Muscle of leg (tissue), 3 donors: ENCODE measurements at regions not wholly inside any gene's neighbourhood (a gene's known extent, or its start where the extent isn't known, plus 50 kb on each side); places are given as distances from the start of the nearest gene placed in this dataset.
A peak's percentile ranks its signal among the peaks of the same experiment; 100 is the strongest.
"Not testable (repeated sequence)": the region's sequence is repeated elsewhere in the genome, so short reads cannot be mapped to it uniquely, and the experiment has no call there.

ENCODE experiments used
- DNase-seq: peaks from one replicate; pipeline ENCODE4 v3.0.0; 2013
- H3K27ac ChIP-seq: one replicate; pipeline ENCODE4 v1.5.1; 2013; ENCODE audit warnings: mild to moderate bottlenecking, low read length, control low read depth
- H3K27me3 ChIP-seq: one replicate; pipeline ENCODE4 v1.6.1; 2013; ENCODE audit warnings: low read length; ENCODE audit not compliant: control insufficient read depth, insufficient read depth
- H3K36me3 ChIP-seq: one replicate; pipeline ENCODE4 v1.6.1; 2013; ENCODE audit warnings: low read length; ENCODE audit not compliant: control insufficient read depth, insufficient read depth
- H3K4me1 ChIP-seq: one replicate; pipeline ENCODE4 v1.6.1; 2013; ENCODE audit warnings: low read length; ENCODE audit not compliant: control insufficient read depth, insufficient read depth
- H3K4me3 ChIP-seq: one replicate; pipeline ENCODE4 v1.5.1; 2013; ENCODE audit warnings: low read length, control low read depth
- H3K9me3 ChIP-seq: replicated peaks from 2 replicates; pipeline ENCODE4 v1.6.1; 2013; ENCODE audit warnings: low read depth, low read length; ENCODE audit not compliant: control insufficient read depth
- WGBS: methylation state at CpG from one replicate; pipeline ENCODE4 v1.1.5; 2013; ENCODE audit warnings: missing lambda C conversion rate; ENCODE audit not compliant: insufficient coverage; 5-methylcytosine and 5-hydroxymethylcytosine counted together

DNA sequence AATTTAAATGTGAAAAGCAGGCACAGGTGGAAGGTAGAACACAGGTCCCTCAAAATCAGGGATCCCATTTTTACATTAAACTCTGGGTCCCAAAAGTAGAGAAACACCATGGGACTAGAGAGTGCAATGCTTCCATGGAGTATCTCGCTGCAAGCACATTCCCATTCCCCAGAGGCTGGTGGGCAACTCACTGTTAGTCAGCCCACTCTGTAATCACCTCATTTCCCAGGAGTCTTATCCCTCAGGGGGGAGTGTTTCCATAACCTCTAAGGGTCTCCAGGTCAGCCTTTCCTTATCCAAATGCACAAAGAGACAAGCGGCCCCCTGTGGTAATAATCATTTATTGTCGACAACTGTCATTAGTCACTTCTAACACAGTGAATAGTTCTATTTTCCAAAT is 490.1 kb upstream of the LRRC7 start:
- Histone ChIP-seq H3K27ac (no peak overlapping the region), H3K9me3 (no peaks in the 10 kb centered on the region), H3K36me3 (no peaks in the 10 kb centered on the region), H3K4me1 (no peaks in the 10 kb centered on the region), H3K4me3 (no peak overlapping the region), H3K27me3 (no peaks in the 10 kb centered on the region)
- no peak for DNase-seq
- 67% methylated on average over 1 of the region's 3 CpGs for WGBS

DNA sequence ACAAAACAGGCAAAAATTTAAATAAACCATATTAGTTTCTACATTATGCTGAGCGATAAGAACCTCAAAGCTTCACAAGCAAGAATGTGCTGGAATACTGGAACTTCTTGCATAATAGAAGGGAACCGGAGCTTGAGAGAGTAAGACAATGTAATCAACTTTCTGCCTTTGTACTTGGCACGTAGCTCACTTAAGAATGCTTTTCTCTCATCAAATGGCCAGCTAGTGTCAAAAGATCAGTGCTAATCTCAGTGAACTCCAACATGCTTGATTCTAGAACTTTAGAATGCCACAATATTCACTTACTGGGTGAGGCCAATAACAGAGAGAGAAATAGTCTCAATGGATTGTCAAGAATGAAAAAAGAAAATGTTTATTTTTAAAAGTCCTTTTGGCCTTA is 486.1 kb upstream of the LRRC7 start:
- WGBS: no CpG with 5 or more reads among the region's 3 CpGs
- Histone ChIP-seq H3K9me3 (no peaks in the 10 kb centered on the region), H3K4me3 (no peak overlapping the region), H3K36me3 (no peaks in the 10 kb centered on the region), H3K27ac (no peak overlapping the region), H3K27me3 (no peaks in the 10 kb centered on the region), H3K4me1 (no peaks in the 10 kb centered on the region)
- peak; percentile 13 for DNase-seq

DNA sequence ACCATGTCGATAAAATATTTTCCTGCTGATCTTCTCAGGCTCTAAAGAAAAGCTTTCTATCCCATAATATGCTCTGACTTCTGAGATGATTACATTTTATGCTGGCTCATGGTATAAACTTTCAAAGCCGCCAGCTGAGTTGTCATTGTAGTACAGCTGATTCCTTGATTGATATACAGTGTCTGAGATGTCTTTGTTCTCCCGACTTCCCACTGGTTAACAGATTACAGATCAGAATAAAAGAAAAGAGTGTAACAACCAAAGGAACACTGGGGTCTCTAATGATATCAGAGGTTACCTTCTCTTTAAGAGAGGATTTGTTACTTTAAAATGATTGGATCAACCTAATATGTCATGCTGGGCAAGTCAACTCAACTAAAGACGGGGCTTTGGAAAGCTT is 485.4 kb upstream of the LRRC7 start:
- Histone ChIP-seq H3K36me3 (no peaks in the 10 kb centered on the region), H3K9me3 (no peaks in the 10 kb centered on the region), H3K4me1 (no peaks in the 10 kb centered on the region), H3K4me3 (no peak overlapping the region), H3K27me3 (no peaks in the 10 kb centered on the region), H3K27ac (no peak overlapping the region)
- DNase-seq: no peak
- WGBS: 50% methylated on average over 1 of the region's 4 CpGs

DNA sequence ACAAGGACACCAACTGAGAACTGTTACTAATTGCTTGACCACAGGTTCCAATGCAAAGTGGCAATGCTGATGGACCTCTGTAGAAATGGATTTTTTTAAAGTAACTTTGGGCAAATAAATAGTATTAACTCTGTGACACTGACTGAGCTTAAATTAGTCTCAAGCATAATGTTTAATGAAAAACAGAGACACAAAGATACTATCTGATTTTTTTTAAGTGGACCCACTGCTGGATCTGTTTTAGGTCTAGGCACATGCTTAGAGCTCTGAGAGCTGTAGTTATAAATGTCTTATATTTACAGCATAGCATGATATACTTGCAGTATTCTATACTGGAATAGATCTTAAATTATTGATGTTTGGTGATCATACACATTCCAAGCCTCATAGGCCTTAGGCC is 481.6 kb upstream of the LRRC7 start:
- Histone ChIP-seq H3K36me3 (no peaks in the 10 kb centered on the region), H3K4me1 (no peaks in the 10 kb centered on the region), H3K27ac (no peak overlapping the region), H3K9me3 (no peaks in the 10 kb centered on the region), H3K4me3 (no peak overlapping the region), H3K27me3 (no peaks in the 10 kb centered on the region)
- no peak for DNase-seq

DNA sequence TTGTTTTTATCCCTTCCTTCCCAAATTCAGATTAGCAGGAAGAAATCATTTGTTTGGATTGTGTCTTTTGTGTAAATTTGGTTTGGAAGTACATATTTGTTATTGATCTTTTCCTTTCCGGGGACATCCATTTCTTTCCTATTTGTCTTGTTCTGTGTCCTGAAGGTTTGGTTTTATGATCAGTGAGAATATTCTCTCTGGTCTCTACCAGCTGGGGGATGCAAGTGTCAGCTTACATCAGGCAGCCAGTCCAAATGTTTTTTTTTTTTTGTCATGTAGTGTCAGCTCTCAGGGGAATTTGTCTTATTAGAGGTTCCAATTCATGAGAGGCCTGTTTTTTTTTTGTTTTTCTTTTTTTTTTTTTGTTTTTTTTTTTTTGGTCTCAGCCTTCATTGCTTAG is 479.2 kb upstream of the LRRC7 start:
- Histone ChIP-seq H3K4me3 (no peak overlapping the region), H3K27ac (no peak overlapping the region), H3K9me3 (no peaks in the 10 kb centered on the region), H3K36me3 (no peaks in the 10 kb centered on the region), H3K4me1 (no peaks in the 10 kb centered on the region), H3K27me3 (no peaks in the 10 kb centered on the region)
- WGBS: no CpG with 5 or more reads among the region's 1 CpG
- no peak for DNase-seq

DNA sequence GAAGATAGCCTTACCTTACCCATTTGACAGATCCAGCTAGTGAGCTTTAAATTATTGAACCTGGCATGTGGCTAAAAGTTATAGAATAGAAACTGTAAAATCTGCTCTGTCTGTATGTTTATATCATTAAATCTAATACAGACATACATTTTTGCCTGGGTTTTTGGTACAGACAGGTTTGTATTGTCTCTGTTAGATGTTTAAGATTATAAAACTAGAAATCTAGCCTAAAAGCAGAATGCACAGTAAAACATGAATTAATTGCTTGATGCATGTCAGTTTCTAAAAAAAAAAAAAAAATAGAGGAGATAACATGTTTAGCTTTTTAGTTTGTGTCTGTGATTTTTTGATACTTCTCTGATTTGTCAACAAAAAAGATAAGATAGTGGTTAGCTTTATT is 477.6 kb upstream of the LRRC7 start:
- no peaks in the 10 kb centered on the region for H3K36me3 ChIP-seq
- no peaks in the 10 kb centered on the region for H3K27me3 ChIP-seq

DNA sequence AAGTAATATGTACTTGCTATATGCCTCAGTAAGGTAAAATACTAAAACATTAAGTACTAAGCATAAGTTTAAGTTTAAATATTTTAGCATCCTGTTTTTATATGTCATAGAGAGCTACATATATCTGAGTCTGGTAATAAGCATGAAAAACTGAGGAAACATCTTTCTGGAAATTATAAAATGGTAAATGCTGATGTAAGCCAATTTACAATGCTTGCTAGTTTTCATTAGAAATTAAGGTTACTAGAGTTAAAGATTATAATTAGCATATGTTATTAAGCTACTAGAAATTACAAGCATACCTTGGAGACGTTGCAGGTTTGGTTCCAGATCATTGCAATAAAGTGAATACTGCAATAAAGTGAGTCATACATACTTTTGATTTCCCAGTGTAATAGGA is 477.0 kb upstream of the LRRC7 start:
- Histone ChIP-seq H3K36me3 (no peaks in the 10 kb centered on the region), H3K27ac (no peak overlapping the region), H3K9me3 (no peaks in the 10 kb centered on the region), H3K4me1 (no peaks in the 10 kb centered on the region), H3K4me3 (no peak overlapping the region), H3K27me3 (no peaks in the 10 kb centered on the region)
- DNase-seq: no peak
- WGBS: no CpG with 5 or more reads among the region's 1 CpG

More for the DNA sequence above, 477.6 kb upstream of the LRRC7 start:
- no peak for DNase-seq
- H3K4me3 ChIP-seq: no peak overlapping the region
- H3K27ac ChIP-seq: no peak overlapping the region
- H3K9me3 ChIP-seq: no peaks in the 10 kb centered on the region
- no peaks in the 10 kb centered on the region for H3K4me1 ChIP-seq

DNA sequence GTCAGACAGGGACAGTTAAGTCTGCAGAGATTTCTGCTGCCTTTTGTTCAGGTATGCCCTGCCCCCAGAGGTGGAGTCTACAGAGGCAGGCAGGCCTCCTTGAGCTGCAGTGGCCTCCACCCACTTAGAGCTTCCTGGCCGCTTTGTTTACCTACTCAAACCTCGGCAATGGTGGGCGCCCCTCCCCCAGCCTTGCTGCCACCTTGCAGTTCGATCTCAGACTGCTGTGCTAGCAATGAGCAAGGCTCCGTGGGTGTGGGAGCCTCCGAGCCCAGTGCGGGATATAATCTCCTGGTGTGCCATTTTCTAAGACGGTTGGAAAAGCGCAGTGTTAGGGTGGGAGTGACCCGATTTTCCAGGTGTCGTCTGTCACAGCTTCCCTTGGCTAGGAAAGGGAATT is 465.7 kb upstream of the LRRC7 start:
- H3K36me3 ChIP-seq, H3K4me3 ChIP-seq, H3K27ac ChIP-seq, H3K9me3 ChIP-seq, DNase-seq, H3K4me1 ChIP-seq, H3K27me3 ChIP-seq: not testable (repeated sequence)
- 87% methylated on average over 10 of the region's 11 CpGs for WGBS

DNA sequence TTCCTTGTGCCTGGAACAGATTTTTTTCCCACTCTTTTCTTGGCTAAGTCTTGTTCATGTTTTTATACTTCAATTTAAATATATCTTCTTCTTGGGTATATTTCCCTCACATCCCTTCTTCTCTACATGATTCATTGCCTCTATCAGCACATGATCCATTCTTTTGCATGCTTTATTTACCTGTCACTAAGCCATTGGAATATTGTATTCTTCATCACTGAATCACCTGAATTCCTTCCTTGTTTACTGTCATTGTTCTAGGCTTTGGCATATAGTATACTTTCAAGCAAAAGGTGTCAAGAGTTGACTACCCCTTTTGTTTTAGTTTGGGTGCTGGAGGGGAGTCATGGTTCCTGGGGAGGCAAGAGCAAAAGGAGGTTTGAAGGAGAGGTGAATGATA is 464.5 kb upstream of the LRRC7 start:
- Histone ChIP-seq H3K4me1 (no peaks in the 10 kb centered on the region), H3K36me3 (no peaks in the 10 kb centered on the region), H3K4me3 (no peak overlapping the region), H3K27ac (no peak overlapping the region), H3K9me3 (no peaks in the 10 kb centered on the region), H3K27me3 (no peaks in the 10 kb centered on the region)
- DNase-seq: no peak

DNA sequence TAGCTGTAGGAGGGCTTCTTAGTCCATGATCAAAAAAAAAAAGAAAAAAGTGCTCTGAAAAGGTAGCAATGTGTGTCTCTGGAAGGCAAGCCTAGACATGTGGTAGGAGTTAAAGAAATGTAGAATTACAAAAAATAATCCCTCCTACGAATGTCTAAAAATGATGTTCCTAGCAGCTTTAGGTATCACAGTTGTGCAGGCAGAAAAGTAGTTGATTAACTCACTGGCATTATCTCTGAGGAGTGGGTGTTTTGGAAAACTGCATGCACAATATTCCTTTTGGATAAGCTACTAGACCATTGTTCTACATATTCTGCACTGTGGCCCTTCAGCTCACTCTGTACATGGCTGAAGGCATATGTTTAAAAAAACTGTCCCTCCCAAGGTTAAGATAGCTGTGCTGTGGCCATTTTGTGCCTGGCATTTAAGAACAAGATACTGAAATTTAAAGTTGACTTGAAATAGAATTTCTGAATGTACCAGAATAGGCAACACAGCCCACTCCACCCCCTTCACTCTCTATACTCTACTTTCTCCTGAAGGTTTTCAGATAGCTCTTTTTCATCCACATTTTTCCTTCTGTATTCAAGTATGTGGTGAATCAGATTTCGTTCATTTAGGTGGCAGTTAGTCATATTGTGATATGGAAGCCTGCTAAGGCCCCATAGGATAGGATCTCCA is 463.9 kb upstream of the LRRC7 start:
- no CpG with 5 or more reads among the region's 2 CpGs for WGBS
- no peaks in the 10 kb centered on the region for H3K27me3 ChIP-seq

DNA sequence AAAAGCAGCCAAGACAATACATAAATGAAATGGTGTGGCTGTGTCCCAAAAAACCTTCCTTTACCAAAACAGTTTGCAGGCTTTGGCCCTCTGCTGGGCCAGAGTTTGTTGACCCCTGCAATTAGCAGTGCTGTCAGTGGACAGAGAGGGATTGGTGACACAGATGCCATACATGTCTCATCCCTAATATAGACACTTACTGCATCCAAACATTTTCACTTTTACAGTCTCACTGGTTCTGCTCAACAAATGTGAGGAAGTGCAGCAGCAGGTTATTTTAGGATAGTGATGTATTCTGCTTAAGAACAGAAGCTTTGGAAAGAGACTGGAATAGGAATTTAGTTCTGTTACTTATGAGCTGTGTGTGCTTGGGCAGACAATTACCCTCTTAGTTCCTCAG is 462.8 kb upstream of the LRRC7 start:
- no peaks in the 10 kb centered on the region for H3K9me3 ChIP-seq
- H3K4me3 ChIP-seq: no peak overlapping the region
- no peaks in the 10 kb centered on the region for H3K36me3 ChIP-seq
- H3K27ac ChIP-seq: no peak overlapping the region
- DNase-seq: peak; percentile 19
- no peaks in the 10 kb centered on the region for H3K4me1 ChIP-seq
- no peaks in the 10 kb centered on the region for H3K27me3 ChIP-seq

More for the DNA sequence above, 463.9 kb upstream of the LRRC7 start:
- Histone ChIP-seq H3K27ac (no peak overlapping the region), H3K4me3 (no peak overlapping the region), H3K36me3 (no peaks in the 10 kb centered on the region), H3K4me1 (no peaks in the 10 kb centered on the region), H3K9me3 (no peaks in the 10 kb centered on the region)
- no peak for DNase-seq
